Left lung (tissue), 4 donors: ENCODE measurements at regions not wholly inside any gene's neighbourhood (a gene's known extent, or its start where the extent isn't known, plus 50 kb on each side); places are given as distances from the start of the nearest gene placed in this dataset.

Source experiments
- ATAC-seq: fragments of 200-7000 bp; cut with Tn5 transposase; one replicate; pipeline ENCODE4 v1.9.1; 2020; ENCODE audit warnings: moderate library complexity
- DNase-seq, 4 donors: peaks; one replicate each; pipeline ENCODE4 v3.0.0-alpha.2; 2013 to 2020
- H3K27ac ChIP-seq, 2 donors: fragments of 200-600 bp; sonication (generic) in 1 of 2; one replicate each; pipeline versions ENCODE4 v1.5.0 to v1.8.0; 2020 to 2021
- H3K27me3 ChIP-seq, 2 donors: fragments of 200-600 bp; sonication (generic) in 1 of 2; one replicate each; pipeline versions ENCODE4 v1.5.0 to v1.8.0; 2020 to 2021
- H3K36me3 ChIP-seq, 2 donors: fragments of 200-600 bp; sonication (generic) in 1 of 2; one replicate each; pipeline versions ENCODE4 v1.5.0 to v1.8.0; 2020 to 2021
- H3K4me1 ChIP-seq, 2 donors: fragments of 200-600 bp; one replicate each; pipeline ENCODE4 v1.8.0; 2021
- H3K4me3 ChIP-seq, 2 donors: fragments of 200-600 bp; sonication (generic) in 1 of 2; one replicate each; pipeline versions ENCODE4 v1.5.0 to v1.8.0; 2020 to 2021; ENCODE audit warnings: mild to moderate bottlenecking in 1 of 2
- H3K9me3 ChIP-seq, 2 donors: fragments of 200-600 bp; sonication (generic) in 1 of 2; one replicate each; pipeline versions ENCODE4 v1.5.0 to v1.8.0; 2020 to 2021
- CTCF ChIP-seq, 2 donors: fragments of 200-600 bp; sonication (generic) in 1 of 2; IDR thresholded peaks; one replicate each; pipeline versions ENCODE4 v1.5.0 to v1.8.0; 2021; ENCODE audit warnings: antibody characterized with exemption in 2 of 2
- intact Hi-C, 2 donors: fragments of 100-400 bp; cut with DNase I; formaldehyde crosslinking; loops; one replicate each; pipeline versions ENCODE4 v1.11.2 to v1.14.2; 2022
- donor health status: DM: no; HTN: yes; CAD: no.
- donor health status: DM: no; HTN: no; CAD: no.

GRCh38 chr3:110808630-110809029, 263.0 kb upstream of the NECTIN3 start:
- no peak for TF ChIP-seq CTCF (IDR thresholded peaks at IDR 0.05)
- intact Hi-C loops: no loop called here
- ATAC-seq (no peak), DNase-seq (no peak)
- H3K36me3 ChIP-seq: no peaks in the 10 kb centered on the region
- H3K9me3 ChIP-seq: no peaks in the 10 kb centered on the region
- no peaks in the 10 kb centered on the region for H3K4me1 ChIP-seq
- H3K4me3 ChIP-seq: no peak overlapping the region
- no peaks in the 10 kb centered on the region for H3K27me3 ChIP-seq
- no peak overlapping the region for H3K27ac ChIP-seq

- no peak overlapping the region for H3K4me3 ChIP-seq
- H3K36me3 ChIP-seq: no peaks in the 10 kb centered on the region
- ATAC-seq (no peak), DNase-seq (no peak)
- H3K27ac ChIP-seq: no peak overlapping the region
- no peaks in the 10 kb centered on the region for H3K27me3 ChIP-seq
- no peaks in the 10 kb centered on the region for H3K4me1 ChIP-seq
- intact Hi-C loops: no loop called here
- TF ChIP-seq CTCF (IDR thresholded peaks at IDR 0.05): no peak
- H3K9me3 ChIP-seq: no peaks in the 10 kb centered on the region
Measured at GRCh38 chr3:110810356-110810755, 261.3 kb upstream of the NECTIN3 start.

- no peak for ATAC-seq
- Histone ChIP-seq H3K9me3 (no peaks in the 10 kb centered on the region), H3K4me1 (no peaks in the 10 kb centered on the region), H3K36me3 (no peaks in the 10 kb centered on the region), H3K27ac (no peak overlapping the region), H3K27me3 (no peaks in the 10 kb centered on the region), H3K4me3 (no peak overlapping the region)
- intact Hi-C loops: no loop called here
- no peak for TF ChIP-seq CTCF (IDR thresholded peaks at IDR 0.05)
- DNase-seq: no peak
Measured at GRCh38 chr3:110811050-110811449, 260.6 kb upstream of the NECTIN3 start.

- Histone ChIP-seq H3K9me3 (no peaks in the 10 kb centered on the region), H3K4me1 (no peaks in the 10 kb centered on the region), H3K27ac (no peak overlapping the region), H3K27me3 (no peaks in the 10 kb centered on the region), H3K4me3 (no peak overlapping the region), H3K36me3 (no peaks in the 10 kb centered on the region)
- ATAC-seq (no peak), DNase-seq (no peak)
- intact Hi-C loops: no loop called here
- no peak for TF ChIP-seq CTCF (IDR thresholded peaks at IDR 0.05)
Measured at GRCh38 chr3:110813541-110813940, 258.1 kb upstream of the NECTIN3 start.

GRCh38 chr3:110814170-110815007, 257.2 kb upstream of the NECTIN3 start:
- ATAC-seq: no peak
- H3K4me1 ChIP-seq: no peaks in the 10 kb centered on the region
- H3K27ac ChIP-seq: no peak overlapping the region

More at GRCh38 chr3:110814170-110815007, 257.2 kb upstream of the NECTIN3 start:
- Histone ChIP-seq H3K9me3 (no peaks in the 10 kb centered on the region), H3K36me3 (no peaks in the 10 kb centered on the region), H3K27me3 (no peaks in the 10 kb centered on the region), H3K4me3 (no peak overlapping the region)
- TF ChIP-seq CTCF (IDR thresholded peaks at IDR 0.05): no peak
- intact Hi-C loops: no loop called here
- no peak for DNase-seq
